SK-N-SH treated with all-trans-retinoic acid at 6 μM for 48 hours (cell line): ENCODE measurements at regions not wholly inside any gene's neighbourhood (a gene's known extent, or its start where the extent isn't known, plus 50 kb on each side); places are given as distances from the start of the nearest gene placed in this dataset.

Experiments used
- ATAC-seq: fragments of 200-7000 bp; cut with Tn5 transposase; 3 replicates; pipeline ENCODE4 v1.9.1; 2020; ENCODE audit warnings: mild to moderate bottlenecking, moderate library complexity
- ARNTL ChIP-seq: fragments of 450-650 bp; formaldehyde crosslinking; IDR thresholded peaks from 2 replicates; pipeline ENCODE4 v1.5.0; 2020; ENCODE audit warnings: low read depth, mild to moderate bottlenecking, moderate library complexity, borderline replicate concordance
- BACH2 ChIP-seq: fragments of 250-450 bp; sonication (Bioruptor Pico); IDR thresholded peaks from 2 replicates; pipeline ENCODE4 v1.9.0; 2021; ENCODE audit warnings: mild to moderate bottlenecking, borderline replicate concordance
- CREB5 ChIP-seq: fragments of 250-450 bp; sonication (Bioruptor Pico); IDR thresholded peaks from 2 replicates; pipeline ENCODE4 v1.5.1; 2020; ENCODE audit warnings: low read depth, mild to moderate bottlenecking, moderate library complexity
- CSDC2 ChIP-seq: fragments of 250-450 bp; sonication (Bioruptor Pico); IDR thresholded peaks from 2 replicates; pipeline ENCODE4 v1.5.0; 2020; ENCODE audit warnings: mild to moderate bottlenecking, moderate library complexity
- CSRNP3 ChIP-seq: fragments of 250-450 bp; sonication (Bioruptor Pico); IDR thresholded peaks from 2 replicates; pipeline ENCODE4 v1.5.1; 2021; ENCODE audit warnings: mild to moderate bottlenecking, moderate library complexity
- ESRRG ChIP-seq: fragments of 250-450 bp; sonication (Bioruptor Pico); IDR thresholded peaks from 2 replicates; pipeline ENCODE4 v1.6.1; 2021; ENCODE audit warnings: mild to moderate bottlenecking
- GLIS3 ChIP-seq: fragments of 250-450 bp; sonication (Bioruptor Pico); IDR thresholded peaks from 2 replicates; pipeline ENCODE4 v1.5.0; 2020; ENCODE audit warnings: mild to moderate bottlenecking, moderate library complexity
- ISL1 ChIP-seq: fragments of 250-450 bp; sonication (Bioruptor Pico); IDR thresholded peaks from 2 replicates; pipeline ENCODE4 v2.1.2; 2022; ENCODE audit warnings: mild to moderate bottlenecking, moderate library complexity
- OSR1 ChIP-seq: fragments of 250-450 bp; sonication (Bioruptor Pico); IDR thresholded peaks from 2 replicates; pipeline ENCODE4 v1.8.0; 2022; ENCODE audit warnings: moderate library complexity, mild to moderate bottlenecking, inconsistent platforms
- PATZ1 ChIP-seq: fragments of 250-450 bp; sonication (Bioruptor Pico); IDR thresholded peaks from 2 replicates; pipeline ENCODE4 v1.8.0; 2020; ENCODE audit warnings: mild to moderate bottlenecking, moderate library complexity, borderline replicate concordance
- POU6F1 ChIP-seq: fragments of 250-450 bp; sonication (Bioruptor Pico); IDR thresholded peaks from 2 replicates; pipeline ENCODE4 v1.8.0; 2021; ENCODE audit warnings: low read depth, mild to moderate bottlenecking, moderate library complexity, borderline replicate concordance
- PPARA ChIP-seq: fragments of 250-450 bp; sonication (Bioruptor Pico); IDR thresholded peaks from 2 replicates; pipeline ENCODE4 v1.5.0; 2020; ENCODE audit warnings: mild to moderate bottlenecking, borderline replicate concordance
- RARB ChIP-seq: fragments of 250-450 bp; sonication (Bioruptor Pico); IDR thresholded peaks from 2 replicates; pipeline ENCODE4 v1.8.0; 2021; ENCODE audit warnings: mild to moderate bottlenecking, moderate library complexity
- SNAI2 ChIP-seq: fragments of 250-450 bp; sonication (Bioruptor Pico); IDR thresholded peaks from 2 replicates; pipeline ENCODE4 v1.5.0; 2020; ENCODE audit warnings: mild to moderate bottlenecking, moderate library complexity
- TCF4 ChIP-seq: fragments of 250-450 bp; sonication (Bioruptor Pico); IDR thresholded peaks from 2 replicates; pipeline ENCODE4 v1.8.0; 2021; ENCODE audit warnings: mild to moderate bottlenecking, moderate library complexity, borderline replicate concordance
- TOX ChIP-seq: fragments of 250-450 bp; sonication (Bioruptor Pico); IDR thresholded peaks from 2 replicates; pipeline ENCODE4 v1.8.0; 2021; ENCODE audit warnings: mild to moderate bottlenecking, moderate library complexity, borderline replicate concordance
- TSHZ2 ChIP-seq: fragments of 250-450 bp; sonication (Bioruptor Pico); IDR thresholded peaks from 2 replicates; pipeline ENCODE4 v1.5.0; 2020; ENCODE audit warnings: mild to moderate bottlenecking, moderate library complexity
- ZC3H10 ChIP-seq: fragments of 250-450 bp; sonication (Bioruptor Pico); IDR thresholded peaks from 2 replicates; pipeline ENCODE4 v1.5.1; 2021; ENCODE audit warnings: mild to moderate bottlenecking, moderate library complexity
- ZFP3 ChIP-seq: fragments of 250-450 bp; sonication (Bioruptor Pico); IDR thresholded peaks from 2 replicates; pipeline ENCODE4 v1.5.0; 2020; ENCODE audit warnings: mild to moderate bottlenecking, moderate library complexity
- ZFP30 ChIP-seq: fragments of 450-650 bp; formaldehyde crosslinking; IDR thresholded peaks from 2 replicates; pipeline ENCODE4 v1.5.0; 2022; ENCODE audit warnings: mild to moderate bottlenecking, moderate library complexity
- ZNF565 ChIP-seq: fragments of 450-650 bp; formaldehyde crosslinking; conservative IDR thresholded peaks from 2 replicates; pipeline ENCODE4 v1.5.0; 2020; ENCODE audit warnings: low read depth, mild to moderate bottlenecking, moderate library complexity
- ZNF8 ChIP-seq: fragments of 450-650 bp; formaldehyde crosslinking; IDR thresholded peaks from 2 replicates; pipeline ENCODE4 v1.5.0; 2020; ENCODE audit warnings: mild to moderate bottlenecking, moderate library complexity

GRCh38 chr4:165726831-165727230 lies 146.2 kb upstream of the TLL1 start:
- TF ChIP-seq ARNTL (no peak), TOX (CRISPR knock-in tag) (no peak), ZFP3 (CRISPR knock-in tag) (no peak)
- ATAC-seq = no peak

- no peak for ATAC-seq
- TF ChIP-seq ZFP3 (CRISPR knock-in tag) = no peak
- TF ChIP-seq PPARA (CRISPR knock-in tag) = no peak
- TF ChIP-seq ESRRG (CRISPR knock-in tag) = no peak
- TF ChIP-seq SNAI2 (CRISPR knock-in tag) = no peak
- TF ChIP-seq ZFP30 (CRISPR knock-in tag) = no peak
- TF ChIP-seq POU6F1 (CRISPR knock-in tag) = no peak
- no peak for TF ChIP-seq BACH2
- no peak for TF ChIP-seq CSRNP3 (CRISPR knock-in tag)
- TF ChIP-seq PATZ1 (CRISPR knock-in tag) = no peak
- TF ChIP-seq TCF4 (CRISPR knock-in tag) = no peak
- TF ChIP-seq ZNF565 = no peak
- no peak for TF ChIP-seq ZC3H10 (CRISPR knock-in tag)
- TF ChIP-seq RARB (CRISPR knock-in tag) = no peak
- TF ChIP-seq GLIS3 (CRISPR knock-in tag) = no peak
- TF ChIP-seq, all 23 proteins: peak for 0
These were observed 135.6 kb upstream of the TLL1 start for GRCh38 chr4:165737309-165737972.

GRCh38 chr4:165738571-165738970 lies 134.5 kb upstream of the TLL1 start:
- no peak for ATAC-seq
- TF ChIP-seq TOX (CRISPR knock-in tag) (no peak), CSDC2 (no peak), BACH2 (no peak), TCF4 (CRISPR knock-in tag) (no peak)

GRCh38 chr4:165740911-165741310 lies 132.1 kb upstream of the TLL1 start:
- no peak for TF ChIP-seq ZNF565
- no peak for TF ChIP-seq TCF4 (CRISPR knock-in tag)
- no peak for TF ChIP-seq BACH2
- TF ChIP-seq TSHZ2 (CRISPR knock-in tag) = no peak
- no peak for TF ChIP-seq ARNTL
- TF ChIP-seq ESRRG (CRISPR knock-in tag) = no peak
- no peak for TF ChIP-seq ZNF8 (CRISPR knock-in tag)
- no peak for TF ChIP-seq ZFP30 (CRISPR knock-in tag)
- no peak for TF ChIP-seq CSRNP3 (CRISPR knock-in tag)
- no peak for TF ChIP-seq ISL1 (CRISPR knock-in tag)
- TF ChIP-seq ZFP3 (CRISPR knock-in tag) = no peak
- TF ChIP-seq GLIS3 (CRISPR knock-in tag) = no peak
- TF ChIP-seq ZC3H10 (CRISPR knock-in tag) = no peak
- no peak for TF ChIP-seq PATZ1 (CRISPR knock-in tag)
- no peak for TF ChIP-seq PPARA (CRISPR knock-in tag)
- TF ChIP-seq CREB5 (CRISPR knock-in tag) = no peak
- no peak for TF ChIP-seq OSR1
- no peak for TF ChIP-seq TOX (CRISPR knock-in tag)

More at GRCh38 chr4:165740911-165741310, 132.1 kb upstream of the TLL1 start:
- no peak for ATAC-seq
